NK-92 treated with Interleukin-12 subunit alpha and Interleukin-12 subunit beta, amount 100 ng/mL, for 24 hours (cell line): ENCODE measurements at regions not wholly inside any gene's neighbourhood (a gene's known extent, or its start where the extent isn't known, plus 50 kb on each side); places are given as distances from the start of the nearest gene placed in this dataset.
"Not testable (repeated sequence)": the region's sequence is repeated elsewhere in the genome, so short reads cannot be mapped to it uniquely, and the experiment has no call there.

Source experiments
- DNase-seq: peaks from one replicate; lab custom pipeline; 2025; lab: John Stamatoyannopoulos, UW

DNA sequence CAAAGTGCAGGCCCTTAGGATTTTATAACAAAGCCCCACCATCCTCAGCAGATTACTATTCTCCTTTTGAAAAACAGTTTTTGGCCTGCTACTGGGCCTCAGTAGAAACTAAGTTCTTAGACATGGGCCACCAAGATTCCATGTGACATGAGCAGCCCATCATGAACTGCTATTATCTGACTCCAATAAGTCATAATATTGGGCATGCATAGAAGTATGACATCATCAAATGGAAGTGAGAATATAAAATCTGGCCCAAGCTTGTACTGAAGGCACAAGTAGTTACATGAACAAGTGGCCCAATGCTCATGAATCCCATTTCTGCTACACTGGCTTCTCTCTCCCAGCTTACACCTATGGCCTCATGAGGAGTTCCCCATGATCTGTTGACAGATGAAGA, 404.8 kb downstream of the EPHA5 start:
- DNase-seq, result no peak

DNA sequence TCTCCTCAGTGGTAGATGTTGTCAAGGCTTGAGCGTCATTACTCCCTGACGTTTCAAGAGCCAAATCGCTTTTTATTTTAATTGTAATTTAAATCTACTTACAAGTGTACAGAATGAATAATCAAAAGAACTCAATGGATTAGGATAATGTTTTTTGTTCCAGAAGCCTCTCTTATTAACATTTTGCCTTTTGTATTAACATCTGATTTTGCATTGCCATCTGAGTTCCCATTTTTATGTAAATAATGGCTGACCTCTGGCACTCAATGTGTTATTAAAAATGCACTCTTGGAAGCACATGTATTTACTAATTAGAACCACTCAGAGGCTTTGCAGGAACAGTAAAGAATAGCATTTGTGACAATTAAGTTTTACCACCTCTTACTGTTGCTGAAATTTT, 411.0 kb downstream of the EPHA5 start:
- DNase-seq, result no peak

DNA sequence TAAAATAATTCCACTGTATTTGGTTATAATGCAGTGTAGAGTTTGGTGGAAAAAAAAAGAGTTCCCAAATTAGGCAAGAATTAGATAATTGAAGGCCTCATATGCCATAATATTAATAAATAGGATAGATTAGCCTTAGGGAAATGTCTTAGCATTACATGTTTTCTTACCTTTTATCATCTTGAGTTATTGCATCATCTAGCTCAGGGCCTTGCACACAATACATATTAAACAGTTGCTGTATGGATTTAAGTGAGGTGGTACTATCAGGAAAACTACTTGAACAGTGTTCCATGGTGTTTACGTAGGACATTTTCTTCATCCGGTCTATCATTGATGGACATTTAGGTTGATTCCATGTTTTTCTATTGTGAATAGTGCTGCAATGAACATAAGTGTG, 419.4 kb downstream of the EPHA5 start:
- no peak for DNase-seq

DNA sequence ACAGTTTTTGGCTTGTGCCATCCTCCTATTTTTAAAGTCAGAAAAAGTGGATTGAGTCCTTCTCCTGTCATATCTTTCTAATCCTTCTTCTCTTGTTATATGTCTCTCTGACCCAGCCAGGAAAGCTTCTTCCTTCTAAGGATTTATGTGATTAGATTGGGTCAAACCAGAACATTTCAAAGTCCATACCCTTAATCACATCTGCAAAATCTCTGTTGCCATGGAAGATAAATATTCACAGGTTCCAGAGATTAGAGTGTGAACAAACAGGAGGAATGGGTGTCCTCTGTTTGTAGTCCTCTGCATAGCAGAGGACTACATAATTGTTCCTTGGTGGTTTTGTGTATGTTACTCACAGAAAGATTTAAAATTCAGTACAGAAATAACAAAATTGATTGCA, 421.2 kb downstream of the EPHA5 start:
- DNase-seq, result no peak

- no peak for DNase-seq
Measured at GRCh38 chr4:65242156-65242846, 428.0 kb downstream of the EPHA5 start.

DNA sequence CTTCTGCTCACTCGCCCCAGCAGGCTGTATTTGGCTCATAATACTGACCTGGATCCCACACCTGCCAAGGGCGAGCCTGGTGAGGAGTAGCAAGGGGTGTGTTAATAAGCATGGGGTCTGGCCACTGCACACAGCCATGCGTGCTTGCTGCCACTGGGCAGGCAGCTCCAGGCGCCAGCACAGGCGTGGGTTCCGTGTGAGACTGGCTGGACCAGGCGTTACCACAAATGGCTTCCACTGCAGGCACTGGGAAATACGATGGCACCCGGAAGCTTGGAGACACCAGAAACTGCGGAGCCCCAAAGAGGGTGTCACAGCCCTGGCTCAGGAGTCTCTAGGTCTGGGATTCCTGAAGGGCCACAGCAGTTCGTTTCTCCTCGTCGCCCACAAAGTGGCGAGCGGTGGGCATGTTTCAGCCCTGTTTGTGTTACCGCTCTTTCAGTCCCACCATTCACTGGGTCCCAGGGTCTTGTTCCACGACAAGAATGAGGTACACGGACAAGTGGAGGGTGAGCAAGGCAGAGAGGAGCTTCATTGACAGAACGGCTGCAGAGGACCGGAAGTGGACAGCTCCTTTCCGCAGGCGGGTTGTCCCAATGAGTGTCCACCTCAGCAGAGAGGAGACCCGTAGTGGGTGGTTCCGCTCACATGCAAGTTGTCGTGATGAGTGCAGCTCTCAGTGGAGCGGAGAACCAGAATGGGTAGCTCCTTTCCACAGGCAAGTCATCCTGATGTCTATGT, 428.9 kb downstream of the EPHA5 start:
- DNase-seq, result no peak

- no peak for DNase-seq
Measured at GRCh38 chr4:65234061-65234460, 436.2 kb downstream of the EPHA5 start.

GRCh38 chr4:65227628-65228027, 442.7 kb downstream of the EPHA5 start:
- DNase-seq, result no peak

- DNase-seq, result no peak
Measured at GRCh38 chr4:65223601-65224000, 446.7 kb downstream of the EPHA5 start.

- DNase-seq, result not testable (repeated sequence)
Measured at GRCh38 chr4:65223074-65223473, 447.2 kb downstream of the EPHA5 start.

GRCh38 chr4:65217179-65217578, 453.1 kb downstream of the EPHA5 start:
- DNase-seq, result no peak

DNA sequence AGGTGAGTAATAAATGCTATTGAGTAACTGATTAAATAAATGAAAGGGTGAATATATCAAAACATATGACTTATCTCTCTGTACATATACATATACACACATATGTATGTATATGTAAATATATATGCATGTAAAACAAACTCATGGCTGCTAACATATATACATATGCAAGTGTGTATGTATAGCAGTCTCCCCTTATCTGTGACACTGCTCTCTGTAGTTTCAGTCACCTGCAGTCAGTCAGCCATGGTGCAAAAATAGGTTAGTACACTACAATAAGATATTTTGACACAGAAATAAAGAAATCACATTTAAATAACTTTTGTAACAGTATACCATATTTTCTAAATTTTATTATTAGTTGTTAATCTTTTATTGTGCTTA, 467.4 kb downstream of the EPHA5 start:
- no peak for DNase-seq

- no peak for DNase-seq
Measured at GRCh38 chr4:65202165-65202852, 468.0 kb downstream of the EPHA5 start.

- DNase-seq, result no peak
Measured at GRCh38 chr4:65195666-65196065, 474.6 kb downstream of the EPHA5 start.

- DNase-seq, result no peak
Measured at GRCh38 chr4:65195002-65195401, 475.3 kb downstream of the EPHA5 start.

- no peak for DNase-seq
Measured at GRCh38 chr4:65193985-65194384, 476.3 kb downstream of the EPHA5 start.

- DNase-seq, result no peak
Measured at GRCh38 chr4:65190780-65191179, 479.5 kb downstream of the EPHA5 start.

GRCh38 chr4:65175585-65175984, 494.7 kb downstream of the EPHA5 start:
- DNase-seq, result no peak

DNA sequence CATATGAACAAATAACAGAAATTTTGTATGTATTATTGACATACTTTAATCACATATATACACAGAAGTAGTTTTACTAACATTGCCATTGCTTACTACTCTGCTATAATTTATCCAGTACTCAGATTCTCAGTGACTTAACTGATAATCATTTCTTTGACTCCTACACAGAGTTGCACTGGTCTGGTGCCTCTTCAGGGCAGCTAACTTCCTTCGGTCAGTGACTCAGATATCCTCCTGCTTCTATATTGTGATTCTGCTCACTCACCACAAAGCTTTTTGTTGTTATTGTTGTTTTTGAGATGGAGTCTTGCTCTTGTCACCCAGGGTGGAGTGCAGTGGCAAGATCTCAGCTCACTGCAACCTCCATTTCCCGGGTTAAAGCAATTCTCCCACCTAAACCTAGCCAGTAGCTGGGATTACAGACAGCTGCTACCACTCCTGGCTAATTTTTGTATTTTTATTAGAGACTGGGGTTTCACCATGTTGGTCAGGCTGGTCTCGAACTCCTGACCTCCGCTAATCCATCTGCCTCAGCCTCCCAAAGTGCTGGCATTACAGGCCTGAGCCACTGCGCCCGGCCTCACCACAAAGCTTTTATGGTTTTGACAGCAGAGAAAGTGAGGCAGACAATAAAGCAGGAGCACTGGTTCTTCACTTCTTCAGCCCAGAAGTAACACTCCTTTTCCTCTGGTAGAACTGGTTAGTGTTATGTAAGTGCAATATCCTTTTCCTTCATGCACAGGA, 499.3 kb downstream of the EPHA5 start:
- DNase-seq, result no peak

GRCh38 chr4:65167719-65168118, 502.6 kb downstream of the EPHA5 start:
- no peak for DNase-seq

DNA sequence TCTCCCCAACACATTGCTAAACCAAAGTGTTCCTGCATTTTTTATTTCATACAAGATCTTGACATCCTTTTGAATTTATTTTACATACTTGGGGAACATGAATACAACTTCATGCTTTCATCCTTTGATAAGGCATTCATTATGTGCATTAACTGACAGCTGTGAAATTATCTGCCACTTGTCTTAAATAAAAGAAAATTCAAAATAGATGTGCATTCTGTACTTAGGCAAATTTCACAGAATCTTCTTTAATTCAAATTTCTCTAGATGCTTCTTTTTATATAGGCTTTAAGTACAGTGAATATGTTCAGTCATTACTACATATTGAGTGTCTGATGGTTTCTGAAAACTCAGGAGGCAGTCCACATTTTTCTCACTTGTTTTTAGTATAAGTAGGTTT, 518.1 kb downstream of the EPHA5 start:
- DNase-seq, result no peak

GRCh38 chr4:65139998-65140397, 530.3 kb downstream of the EPHA5 start:
- DNase-seq, result no peak

DNA sequence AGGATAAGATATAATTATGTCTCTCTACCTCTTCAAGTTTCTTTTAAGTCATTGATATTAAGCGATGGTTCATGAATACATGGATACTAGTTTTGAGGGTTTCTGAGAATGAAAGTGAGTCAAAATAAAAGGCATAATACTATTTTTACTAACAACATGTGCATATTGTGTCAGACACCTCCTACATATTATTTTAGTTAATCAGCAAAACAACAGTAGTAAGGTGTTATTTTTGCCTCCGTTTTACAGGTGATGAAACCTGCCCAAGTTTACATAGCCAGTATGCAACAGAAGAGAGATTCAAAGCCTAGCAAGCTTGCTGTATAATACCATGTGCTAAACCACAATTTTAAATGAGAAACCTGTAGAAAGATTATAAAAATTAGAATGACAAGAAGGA, 544.1 kb downstream of the EPHA5 start:
- DNase-seq, result no peak
